ENCODE measurements at regions not wholly inside any gene's neighbourhood (a gene's known extent, or its start where the extent isn't known, plus 50 kb on each side); places are given as distances from the start of the nearest gene placed in this dataset.

DNA sequence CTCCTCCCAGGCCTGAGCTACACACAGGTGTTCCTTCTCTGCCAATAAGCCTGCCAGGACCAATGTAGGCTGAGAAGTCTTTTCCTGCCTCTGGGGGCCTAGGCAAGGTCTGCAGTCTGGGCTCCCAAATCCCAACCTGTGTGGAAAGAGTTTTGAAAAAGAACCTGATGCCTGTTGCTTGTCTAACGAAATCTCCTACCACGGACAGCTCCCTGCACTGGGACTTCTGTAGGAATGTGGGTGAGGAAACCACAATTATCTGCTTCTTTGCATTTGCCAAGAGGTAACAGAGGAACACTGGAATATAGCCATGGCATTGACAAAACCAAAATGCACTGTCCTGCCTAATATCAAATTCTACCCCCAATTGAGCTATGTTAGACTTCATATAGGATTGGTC lies 877.0 kb upstream of the TMEM132C start:
- DNase-seq (ENCODE audit: low spot score in 2 of 2): no peak

GRCh38 chr12:127393465-127393864 lies 873.5 kb upstream of the TMEM132C start:
- FAIRE-seq: no peak

More for the DNA sequence above, 877.0 kb upstream of the TMEM132C start:
- FAIRE-seq: no peak

DNA sequence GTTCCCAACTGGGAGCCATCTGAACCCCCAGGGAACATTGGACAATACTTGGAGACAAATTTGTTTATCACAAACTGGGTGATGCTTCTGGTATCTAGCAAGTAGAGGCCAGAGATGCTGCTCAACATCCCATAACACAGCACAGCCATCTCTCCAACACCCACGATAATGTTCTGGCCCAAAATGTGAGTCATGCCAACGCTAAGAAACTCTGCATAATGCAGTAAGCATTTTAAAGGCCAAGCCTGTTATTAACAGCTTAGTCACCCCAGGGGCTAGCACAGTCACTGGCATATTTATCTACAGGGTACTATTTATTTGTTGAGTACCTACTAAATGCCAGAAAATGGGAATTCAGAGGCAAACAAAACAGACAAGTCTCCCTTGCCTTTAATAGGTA lies 873.1 kb upstream of the TMEM132C start:
- FAIRE-seq (no peak), DNase-seq (ENCODE audit: low spot score in 2 of 2) (no peak)

More at GRCh38 chr12:127393465-127393864, 873.5 kb upstream of the TMEM132C start:
- DNase-seq (ENCODE audit: low spot score in 2 of 2): no peak

DNA sequence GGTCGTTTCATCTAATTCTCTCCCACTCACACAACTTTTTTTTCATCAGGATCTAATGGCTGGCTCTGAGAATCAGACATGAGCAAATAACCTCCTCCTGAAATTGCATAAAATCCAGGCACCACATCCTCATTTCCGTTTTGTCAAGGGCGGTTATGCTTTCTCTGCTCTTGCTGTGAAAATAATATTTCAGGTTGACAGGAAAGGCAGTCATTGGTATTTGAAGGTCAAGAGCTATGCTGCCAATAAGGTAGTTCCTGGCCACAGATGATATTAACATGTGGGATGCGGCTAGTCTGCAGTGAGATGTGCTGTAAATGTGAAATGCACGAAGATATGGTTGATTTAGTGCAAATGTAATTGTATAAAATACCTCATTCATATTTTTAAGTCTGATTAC lies 870.2 kb upstream of the TMEM132C start:
- FAIRE-seq (no peak), DNase-seq (ENCODE audit: low spot score in 2 of 2) (no peak)

- DNase-seq (ENCODE audit: low spot score in 2 of 2): no peak
- no peak for FAIRE-seq
These were observed 868.8 kb upstream of the TMEM132C start for GRCh38 chr12:127398016-127398710.

DNA sequence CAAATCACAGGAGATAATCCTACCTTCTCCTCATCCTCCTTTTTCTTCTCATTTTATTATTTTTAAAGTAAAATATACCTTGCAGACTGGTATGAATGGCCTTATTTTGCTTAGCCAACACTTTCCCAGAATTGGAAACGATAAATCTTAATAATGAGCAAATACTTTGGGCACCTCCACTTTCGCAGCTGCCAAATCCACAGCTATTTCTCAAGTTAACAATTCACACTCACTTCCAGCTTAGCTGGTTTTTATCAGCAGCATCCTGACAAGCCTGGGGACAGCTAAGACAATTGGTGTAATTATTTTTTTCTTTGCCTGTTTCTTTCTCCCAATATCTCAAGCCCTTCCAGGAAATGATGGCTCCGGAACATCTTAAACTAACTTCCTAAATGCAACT lies 867.5 kb upstream of the TMEM132C start:
- no peak for FAIRE-seq
- no peak for DNase-seq (ENCODE audit: low spot score in 2 of 2)

GRCh38 chr12:127400221-127400620 lies 866.7 kb upstream of the TMEM132C start:
- FAIRE-seq (no peak), DNase-seq (ENCODE audit: low spot score in 2 of 2) (no peak)

DNA sequence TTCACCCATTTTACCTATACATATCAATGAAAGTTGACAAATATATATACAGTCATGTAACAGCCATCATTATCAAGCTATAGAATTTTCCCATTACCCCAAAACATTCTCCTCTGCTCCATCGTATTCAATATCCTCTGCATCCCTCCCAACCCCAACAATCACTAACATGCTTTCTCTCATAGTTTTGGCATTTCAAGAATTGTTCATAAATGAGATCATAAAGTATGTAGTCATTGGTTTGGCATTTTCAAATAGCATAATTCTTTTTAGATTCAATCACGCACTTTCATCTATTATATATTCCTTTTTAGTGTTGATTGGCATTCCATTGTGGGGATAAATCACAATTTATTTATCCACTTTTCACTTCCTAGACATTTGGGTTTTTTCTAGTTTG lies 866.0 kb upstream of the TMEM132C start:
- FAIRE-seq (no peak), DNase-seq (ENCODE audit: low spot score in 2 of 2) (no peak)

GRCh38 chr12:127401536-127401935 lies 865.4 kb upstream of the TMEM132C start:
- no peak for DNase-seq (ENCODE audit: low spot score in 2 of 2)
- no peak for FAIRE-seq

DNA sequence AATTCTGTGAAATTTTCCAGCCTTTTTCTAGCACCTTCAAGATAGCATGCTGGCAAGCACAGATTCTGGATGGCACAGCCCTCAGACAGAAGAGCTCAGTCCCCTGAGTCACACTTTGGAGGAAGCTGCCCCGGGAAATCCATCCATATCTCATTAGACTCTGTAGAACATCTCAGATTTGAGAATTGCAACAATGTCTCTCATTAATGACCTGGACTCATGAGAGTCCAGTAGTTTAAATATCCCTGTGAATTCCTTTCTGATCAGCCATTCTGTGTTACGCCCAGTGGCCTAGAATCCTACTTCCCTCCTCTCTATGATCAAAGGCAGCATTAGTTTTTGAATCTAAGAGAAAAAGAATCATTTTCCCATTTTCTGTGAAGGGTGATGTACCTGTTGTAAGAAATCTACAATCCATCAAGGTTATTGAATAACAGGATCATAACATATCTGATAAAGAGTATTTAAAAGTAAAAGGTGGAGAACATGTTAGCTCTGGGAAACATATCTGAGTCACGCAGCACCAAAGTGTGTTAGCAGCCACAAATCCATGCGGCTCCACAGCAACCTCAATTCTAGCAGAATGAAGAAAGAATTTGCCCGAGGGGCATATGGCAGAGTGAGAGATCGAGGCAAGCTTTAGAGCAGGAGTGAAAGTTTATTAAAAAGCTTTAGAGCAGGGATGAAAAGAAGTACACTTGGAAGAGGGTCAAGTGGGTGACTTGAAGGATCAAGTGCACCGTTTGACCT lies 855.6 kb upstream of the TMEM132C start:
- no peak for DNase-seq (ENCODE audit: low spot score in 2 of 2)
- no peak for FAIRE-seq

GRCh38 chr12:127411981-127412380 lies 855.0 kb upstream of the TMEM132C start:
- FAIRE-seq (no peak), DNase-seq (ENCODE audit: low spot score in 2 of 2) (no peak)

GRCh38 chr12:127412866-127413265 lies 854.1 kb upstream of the TMEM132C start:
- no peak for FAIRE-seq
- no peak for DNase-seq (ENCODE audit: low spot score in 2 of 2)

DNA sequence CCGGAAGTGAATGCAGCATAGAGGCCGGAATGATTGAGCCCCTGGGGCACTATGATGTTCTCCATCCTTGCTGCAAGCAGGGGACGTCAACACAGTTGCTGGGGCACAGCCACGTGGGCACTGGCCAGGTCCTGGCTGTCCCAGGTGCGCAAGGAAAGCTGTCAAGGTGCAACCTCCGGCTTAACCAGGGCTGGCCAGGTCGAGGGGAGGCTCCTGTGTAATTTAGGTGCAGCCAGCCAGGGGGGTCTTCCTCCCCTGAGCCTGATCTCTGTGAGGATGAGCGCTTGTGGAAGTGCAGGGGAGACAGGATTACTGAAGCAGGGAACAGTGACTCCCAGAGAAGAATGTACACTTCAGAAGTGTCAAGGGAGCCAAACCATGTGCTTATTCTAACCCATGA lies 852.8 kb upstream of the TMEM132C start:
- DNase-seq (ENCODE audit: low spot score in 2 of 2): no peak
- FAIRE-seq: no peak

- DNase-seq (ENCODE audit: low spot score in 2 of 2): no peak
- FAIRE-seq: no peak
These were observed 852.3 kb upstream of the TMEM132C start for GRCh38 chr12:127414636-127415035.

- no peak for DNase-seq (ENCODE audit: low spot score in 2 of 2)
- no peak for FAIRE-seq
These were observed 850.2 kb upstream of the TMEM132C start for GRCh38 chr12:127416796-127417195.

- FAIRE-seq: no peak
These were observed 847.9 kb upstream of the TMEM132C start for GRCh38 chr12:127419111-127419510.

GRCh38 chr12:127421614-127422013 lies 845.4 kb upstream of the TMEM132C start:
- FAIRE-seq (no peak), DNase-seq (ENCODE audit: low spot score in 2 of 2) (no peak)

More at GRCh38 chr12:127419111-127419510, 847.9 kb upstream of the TMEM132C start:
- DNase-seq (ENCODE audit: low spot score in 2 of 2): no peak

DNA sequence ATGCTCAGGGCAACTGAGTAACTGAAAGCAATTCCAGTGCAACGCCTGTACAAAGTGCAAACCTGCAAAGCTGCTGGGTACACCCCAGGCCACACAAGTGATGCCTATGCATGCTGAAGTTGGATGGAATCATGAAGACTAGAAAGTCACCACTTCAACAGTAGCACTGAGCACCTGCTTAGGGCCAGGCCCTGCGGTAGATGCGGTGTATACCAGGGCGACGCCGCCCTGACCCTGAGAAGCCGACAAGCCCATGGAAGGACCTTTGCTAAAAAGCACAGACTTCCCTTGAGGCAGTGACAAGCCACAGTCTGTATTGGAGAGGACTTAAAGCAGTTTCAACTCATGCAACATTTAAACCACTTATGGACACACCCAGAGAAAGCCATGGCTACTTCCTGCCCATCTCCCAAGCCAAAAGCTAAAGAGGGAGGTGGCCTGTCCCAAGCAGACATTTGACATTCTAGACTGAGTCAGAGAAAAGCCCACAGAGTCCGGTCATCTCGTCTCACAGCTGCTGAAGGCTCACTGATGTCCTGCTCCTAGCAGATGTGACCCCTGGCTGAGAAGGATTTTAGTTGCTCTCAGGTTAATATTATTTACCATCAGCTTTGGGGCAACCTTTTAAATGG lies 843.9 kb upstream of the TMEM132C start:
- DNase-seq (ENCODE audit: low spot score in 2 of 2) (no peak), FAIRE-seq (no peak)

GRCh38 chr12:127425474-127425873 lies 841.5 kb upstream of the TMEM132C start:
- FAIRE-seq (no peak), DNase-seq (ENCODE audit: low spot score in 2 of 2) (no peak)

DNA sequence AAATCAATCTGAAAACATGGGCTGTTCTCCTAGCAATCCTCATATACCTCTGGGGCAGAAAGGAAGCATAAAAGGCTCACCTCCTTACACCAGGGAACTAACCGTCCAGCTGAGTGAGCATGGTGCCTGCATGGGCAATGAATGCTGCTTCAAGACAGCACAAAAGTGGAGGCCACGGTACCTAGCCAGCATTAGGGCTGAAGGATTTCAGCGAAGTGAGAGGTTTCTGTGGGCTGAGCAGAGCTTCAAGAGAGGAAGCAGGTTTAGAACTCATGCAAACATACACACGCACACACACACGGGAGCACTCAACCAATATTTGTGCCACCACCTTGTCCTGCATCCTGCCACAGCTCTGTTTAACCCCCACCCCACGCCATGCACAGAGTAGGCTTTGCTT lies 838.5 kb upstream of the TMEM132C start:
- DNase-seq (ENCODE audit: low spot score in 2 of 2) (no peak), FAIRE-seq (no peak)

DNA sequence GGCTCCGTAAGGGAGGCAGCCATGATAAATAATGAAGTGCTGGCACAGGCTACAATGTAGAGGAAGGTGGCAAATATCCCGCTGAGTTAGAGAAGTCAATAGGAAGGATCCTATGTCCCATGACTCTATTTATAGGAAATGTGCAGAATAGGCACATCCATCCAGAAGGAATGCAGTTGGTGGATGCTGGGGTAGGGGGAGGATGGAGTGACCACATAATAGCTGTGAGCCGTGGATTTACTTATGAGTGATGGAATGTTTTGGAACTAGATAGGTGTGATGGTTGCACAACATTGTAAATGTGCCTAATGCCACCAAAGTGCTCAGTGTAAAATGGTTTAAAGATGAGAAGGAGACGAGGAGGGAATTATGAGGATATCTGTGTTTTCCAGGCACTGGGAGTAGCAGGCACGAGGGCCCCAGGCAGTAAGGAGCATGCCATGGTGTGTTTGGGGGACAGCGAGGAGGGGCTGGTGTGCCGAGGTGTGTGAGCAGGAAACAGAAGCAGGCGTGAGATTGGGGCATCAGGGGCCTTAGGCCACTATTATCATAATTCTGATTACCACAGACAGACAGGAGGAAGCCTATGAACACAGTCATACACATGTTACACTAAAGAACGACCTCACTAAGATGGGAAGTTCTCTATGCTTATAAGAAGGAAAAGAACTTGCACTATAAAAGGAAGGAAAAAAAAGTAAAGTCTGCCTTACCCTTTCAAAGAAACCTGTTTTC lies 837.3 kb upstream of the TMEM132C start:
- FAIRE-seq (no peak), DNase-seq (ENCODE audit: low spot score in 2 of 2) (no peak)

Measured in frontal cortex (tissue), 3 donors.